HG02571 (cell line): ENCODE measurements at regions not wholly inside any gene's neighbourhood (a gene's known extent, or its start where the extent isn't known, plus 50 kb on each side); places are given as distances from the start of the nearest gene placed in this dataset.

Experiments
- ATAC-seq: cut with Tn5 transposase; IDR thresholded peaks from one replicate; pipeline ENCODE4 v1.9.1; 2021; ENCODE audit warnings: mild to moderate bottlenecking, moderate library complexity; ENCODE audit not compliant: unreplicated experiment

DNA sequence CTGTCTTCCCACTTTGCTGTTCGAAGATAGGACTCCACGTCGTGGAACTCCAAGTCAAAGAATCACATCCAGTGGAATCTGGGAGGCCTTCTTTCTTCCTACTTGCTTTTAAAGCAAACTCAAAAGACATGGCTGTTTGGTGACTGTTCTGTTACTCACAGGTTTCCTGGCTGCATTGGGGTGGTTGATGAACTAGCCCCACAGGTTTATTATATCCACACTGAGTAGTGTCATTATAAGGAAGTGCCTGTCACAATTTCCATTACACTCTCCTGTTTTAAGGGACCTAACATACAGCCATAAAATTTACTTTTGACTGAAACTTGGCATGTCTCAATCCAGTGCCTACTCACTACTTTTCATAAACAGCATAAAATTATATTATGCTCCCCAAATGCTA is 287.3 kb upstream of the SP4 start:
- ATAC-seq = no peak

GRCh38 chr7:21141476-21141875 is 286.4 kb upstream of the SP4 start:
- no peak for ATAC-seq

DNA sequence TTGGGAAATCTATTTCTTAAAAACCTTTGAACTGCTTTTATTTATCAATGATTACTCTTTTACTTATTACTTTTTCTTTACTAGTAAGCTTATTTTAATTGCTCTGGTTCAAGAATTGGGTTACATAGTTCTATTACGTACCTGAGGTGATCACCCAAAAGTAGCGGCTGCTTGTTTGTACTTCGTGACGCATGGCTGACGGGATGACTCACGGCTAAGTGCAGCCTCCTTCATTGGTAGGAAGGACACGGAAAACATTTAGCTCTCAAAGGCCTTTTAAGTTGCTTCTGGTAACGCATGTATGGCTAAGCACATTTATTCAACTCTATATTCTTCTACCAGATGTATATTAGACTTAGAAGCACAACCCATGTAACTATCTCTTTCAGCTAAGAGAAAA is 285.8 kb upstream of the SP4 start:
- ATAC-seq = no peak

DNA sequence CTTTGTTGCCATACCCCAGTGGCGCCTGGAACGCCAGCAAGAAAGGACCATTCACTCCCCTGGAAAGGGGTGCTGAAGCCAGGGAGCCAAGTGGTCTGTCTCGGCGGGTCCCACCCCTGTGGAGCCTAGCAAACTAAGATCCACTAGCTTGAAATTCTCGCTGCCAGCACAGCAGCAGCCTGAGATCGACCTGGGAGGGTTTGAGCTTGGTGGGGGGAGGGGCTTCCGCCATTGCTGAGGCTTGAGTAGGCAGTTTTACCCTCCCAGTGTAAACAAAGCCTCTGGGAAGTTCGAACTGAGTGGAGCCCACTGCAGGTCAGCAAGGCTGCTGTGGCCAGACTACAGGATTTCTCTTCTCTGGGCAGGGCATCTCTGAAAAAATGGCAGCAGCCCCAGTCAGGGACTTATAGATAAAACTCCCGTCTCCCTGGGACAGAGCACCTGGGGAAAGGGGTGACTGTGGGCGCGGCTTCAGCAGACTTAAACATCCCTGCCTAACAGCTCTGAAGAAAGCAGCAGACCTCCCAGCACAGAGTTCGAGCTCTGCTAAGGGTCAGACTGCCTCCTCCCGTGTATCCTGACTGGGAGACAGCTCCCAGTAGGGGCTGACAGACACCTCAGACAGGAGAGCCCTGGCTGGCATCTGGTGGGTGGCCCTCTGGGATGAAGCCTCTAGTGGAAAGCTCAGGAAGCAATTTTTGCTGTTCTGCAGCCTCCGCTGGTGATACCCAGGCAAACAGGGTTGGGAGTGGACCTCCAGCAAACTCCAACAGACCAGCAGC is 281.1 kb upstream of the SP4 start:
- ATAC-seq = no peak

DNA sequence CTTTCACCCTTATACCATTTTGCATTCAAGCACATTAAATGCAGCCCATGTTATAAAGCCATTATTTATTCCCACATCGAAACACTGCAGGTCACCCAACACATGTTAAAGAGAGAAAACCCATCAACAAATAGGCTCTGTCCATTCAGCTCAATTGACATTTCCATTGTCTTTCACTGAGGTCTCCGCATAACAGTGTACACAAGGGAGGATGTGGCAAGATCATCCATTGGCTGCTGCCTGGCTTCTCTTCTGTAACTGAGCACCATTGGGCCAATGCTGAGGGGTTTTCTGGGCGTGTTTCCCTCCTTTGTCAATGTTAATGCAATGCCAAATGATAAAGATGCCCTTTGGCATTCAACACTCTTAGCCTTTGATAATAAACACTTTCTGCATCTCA is 278.1 kb upstream of the SP4 start:
- ATAC-seq = no peak

DNA sequence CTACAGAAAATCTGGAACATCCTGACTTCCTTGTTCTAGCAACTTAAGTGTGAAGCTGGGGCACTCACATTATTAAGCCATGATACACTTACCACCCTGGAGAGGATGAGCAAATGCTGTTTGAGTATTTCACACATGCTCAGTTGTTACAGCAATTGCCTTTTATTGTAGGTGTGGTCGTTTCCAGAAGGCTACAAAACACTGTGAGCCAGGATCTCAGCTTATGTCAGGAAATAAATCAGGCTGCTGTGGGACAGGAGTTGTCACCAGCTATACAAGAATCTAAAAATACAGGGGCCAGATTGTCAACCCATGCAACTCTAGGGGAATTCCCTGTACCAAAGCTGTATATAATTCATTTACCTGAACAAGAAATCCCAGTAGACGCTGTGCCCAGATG is 273.3 kb upstream of the SP4 start:
- ATAC-seq = no peak

DNA sequence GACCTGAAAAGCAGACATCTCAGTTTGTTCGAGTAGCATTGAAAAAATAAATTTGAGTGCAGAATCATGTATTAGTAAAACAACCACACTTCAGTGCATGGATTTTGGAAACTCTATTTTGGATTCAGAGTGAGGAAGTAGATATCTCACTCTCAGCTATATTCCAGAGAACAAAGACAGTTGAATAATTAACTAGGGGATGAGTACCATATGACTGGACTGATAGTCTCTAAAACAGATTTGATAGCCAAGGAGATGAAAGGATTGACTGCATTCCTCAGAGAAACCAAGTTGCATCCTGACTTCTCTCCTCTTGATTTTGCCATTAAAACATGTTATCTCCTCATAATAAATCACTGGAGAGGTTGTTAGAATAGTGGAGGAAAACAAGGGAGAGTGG is 268.4 kb upstream of the SP4 start:
- ATAC-seq = no peak

DNA sequence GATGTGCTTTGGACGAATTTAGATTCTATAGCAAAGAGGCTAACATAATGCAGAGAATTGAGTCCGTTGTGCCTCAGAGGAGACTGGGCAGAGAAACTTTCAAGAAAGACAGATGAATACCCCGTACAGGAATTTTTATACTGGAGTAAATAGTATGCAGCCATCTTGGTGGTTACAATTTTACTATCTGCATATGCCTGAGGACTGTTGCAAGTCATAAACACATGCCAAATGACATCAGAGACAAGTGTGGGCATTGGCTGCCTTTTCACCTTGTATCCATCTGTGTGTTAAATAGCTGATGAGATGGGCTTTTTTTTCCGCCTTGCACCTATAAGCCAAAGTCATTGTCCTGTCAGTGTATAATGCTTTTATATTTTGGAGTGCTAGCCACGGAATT is 267.5 kb upstream of the SP4 start:
- ATAC-seq = no peak

DNA sequence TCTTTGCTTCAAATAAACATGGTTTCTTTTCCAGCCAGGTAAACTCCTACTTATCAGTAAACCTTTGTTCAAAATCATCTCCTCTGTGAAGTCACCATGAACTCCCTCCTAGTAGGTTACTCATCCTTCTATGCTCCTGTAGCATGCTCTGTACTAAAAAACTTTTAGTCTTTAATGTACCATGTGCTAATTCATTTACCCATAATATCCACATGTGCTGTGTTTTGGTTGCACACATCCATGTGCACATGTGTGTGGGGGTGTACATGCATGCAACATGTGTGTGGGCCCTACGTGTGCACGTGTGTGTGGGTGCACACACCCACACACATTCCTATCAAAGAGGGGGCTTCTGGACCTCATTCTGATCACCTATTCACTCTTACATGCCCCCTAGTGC is 259.9 kb upstream of the SP4 start:
- no peak for ATAC-seq

- ATAC-seq = no peak
Measured at GRCh38 chr7:21169667-21170580, 258.0 kb upstream of the SP4 start.

- no peak for ATAC-seq
Measured at GRCh38 chr7:21172800-21173199, 255.1 kb upstream of the SP4 start.

- ATAC-seq = no peak
Measured at GRCh38 chr7:21173436-21173835, 254.4 kb upstream of the SP4 start.

- no peak for ATAC-seq
Measured at GRCh38 chr7:21175714-21176113, 252.2 kb upstream of the SP4 start.

- no peak for ATAC-seq
Measured at GRCh38 chr7:21184942-21185652, 242.8 kb upstream of the SP4 start.

- no peak for ATAC-seq
Measured at GRCh38 chr7:21185653-21186265, 242.1 kb upstream of the SP4 start.

DNA sequence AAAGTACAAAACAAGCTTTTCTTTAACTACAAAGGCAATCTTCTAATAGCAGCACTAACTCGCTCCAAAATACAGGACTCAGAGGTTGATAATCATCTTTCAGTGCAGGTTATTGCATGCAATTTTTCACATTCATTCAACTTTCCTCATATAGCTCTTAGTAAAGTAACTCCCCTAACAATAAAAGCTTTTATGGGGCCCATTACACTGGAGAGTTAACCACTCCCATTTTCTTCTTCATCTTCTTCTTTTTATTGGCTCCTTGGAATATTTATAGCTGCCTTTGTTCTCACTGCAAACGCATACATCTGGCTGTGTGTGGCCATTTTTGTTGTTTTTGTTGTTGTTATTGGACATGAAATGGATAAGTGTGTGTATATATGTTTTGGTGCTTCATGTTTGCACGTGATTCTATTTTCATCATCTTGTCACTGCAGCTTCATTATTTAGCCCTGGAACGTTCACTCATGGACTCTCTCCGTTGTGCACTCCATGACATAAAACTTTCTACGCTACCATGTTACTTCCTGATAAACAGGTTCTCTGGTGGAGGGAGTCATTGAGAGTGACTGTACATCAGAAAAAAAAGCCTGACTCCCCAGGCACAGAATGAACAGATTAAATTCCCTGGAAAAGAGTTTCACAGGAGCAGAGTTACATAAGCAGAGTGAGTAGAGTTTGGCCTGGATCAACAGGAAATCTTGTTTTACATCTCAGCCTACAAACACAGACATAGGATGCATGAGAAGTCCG is 236.4 kb upstream of the SP4 start:
- ATAC-seq = no peak

- no peak for ATAC-seq
Measured at GRCh38 chr7:21192657-21193056, 235.2 kb upstream of the SP4 start.

GRCh38 chr7:21193895-21194294 is 234.0 kb upstream of the SP4 start:
- ATAC-seq = no peak

DNA sequence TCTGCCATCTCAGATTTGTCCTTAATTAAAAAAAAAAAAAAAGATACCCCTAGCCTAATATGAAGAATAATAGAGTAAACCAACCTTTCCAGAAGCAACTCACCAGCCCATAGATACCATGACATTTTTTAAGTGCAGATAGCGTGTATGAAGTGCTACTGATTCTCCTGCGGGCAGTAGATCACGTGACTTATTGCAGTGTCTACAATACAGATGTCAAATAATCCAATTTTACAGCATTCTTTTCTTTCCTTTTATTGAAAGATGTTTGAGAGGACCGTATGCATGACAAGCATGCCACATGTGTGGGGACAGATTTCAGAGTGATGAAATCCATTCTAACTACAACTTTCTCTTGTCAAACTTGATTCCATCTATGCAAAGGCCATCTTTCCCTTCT is 232.9 kb upstream of the SP4 start:
- no peak for ATAC-seq

- ATAC-seq = no peak
Measured at GRCh38 chr7:21198921-21199320, 229.0 kb upstream of the SP4 start.
